Peyer's patch (tissue), 4 donors: ENCODE measurements at regions not wholly inside any gene's neighbourhood (a gene's known extent, or its start where the extent isn't known, plus 50 kb on each side); places are given as distances from the start of the nearest gene placed in this dataset.

Source experiments
- DNase-seq, 3 donors: peaks; one replicate each; pipeline ENCODE4 v3.0.0-alpha.2; 2017 to 2019
- H3K27ac ChIP-seq, 4 donors: fragments of 200-600 bp; sonication (generic); one replicate each; pipeline ENCODE4 v1.5.1; 2016 to 2019
- H3K27me3 ChIP-seq, 2 donors: fragments of 200-600 bp; sonication (generic); one replicate each; pipeline ENCODE4 v1.5.1; 2019
- H3K36me3 ChIP-seq, 3 donors: fragments of 200-600 bp; sonication (generic); one replicate each; pipeline ENCODE4 v1.5.1; 2016 to 2019
- H3K4me1 ChIP-seq, 4 donors: fragments of 200-600 bp; sonication (generic); one replicate each; pipeline ENCODE4 v1.5.1; 2016 to 2019
- H3K4me3 ChIP-seq, 4 donors: fragments of 200-600 bp; sonication (generic); 1 replicate in 3 of 4; 2 replicates in 1 of 4; pipeline ENCODE4 v1.5.1; 2016 to 2019; ENCODE audit warnings: mild to moderate bottlenecking in 1 of 4
- H3K9me3 ChIP-seq, 4 donors: fragments of 200-600 bp; sonication (generic); one replicate each; pipeline ENCODE4 v1.5.1; 2016 to 2019; ENCODE audit warnings: mild to moderate bottlenecking in 1 of 4
- POLR2A ChIP-seq, 2 donors: fragments of 450-650 bp; IDR thresholded peaks; one replicate each; pipeline ENCODE4 v1.5.1; 2017; ENCODE audit warnings: antibody characterized with exemption in 2 of 2, mild to moderate bottlenecking in 2 of 2, moderate library complexity in 2 of 2
- TF ChIP-seq, protein P1 (sequence below), 6 experiments: fragments of 450-650 bp in 4 of 6; fragments of 200-600 bp in 2 of 6; sonication (generic) in 1 of 6; IDR thresholded peaks; one replicate each; pipeline ENCODE4 v1.5.1; 2017 to 2019; ENCODE audit warnings: antibody characterized with exemption in 6 of 6, mild to moderate bottlenecking in 3 of 6, moderate library complexity in 1 of 6

DNA sequence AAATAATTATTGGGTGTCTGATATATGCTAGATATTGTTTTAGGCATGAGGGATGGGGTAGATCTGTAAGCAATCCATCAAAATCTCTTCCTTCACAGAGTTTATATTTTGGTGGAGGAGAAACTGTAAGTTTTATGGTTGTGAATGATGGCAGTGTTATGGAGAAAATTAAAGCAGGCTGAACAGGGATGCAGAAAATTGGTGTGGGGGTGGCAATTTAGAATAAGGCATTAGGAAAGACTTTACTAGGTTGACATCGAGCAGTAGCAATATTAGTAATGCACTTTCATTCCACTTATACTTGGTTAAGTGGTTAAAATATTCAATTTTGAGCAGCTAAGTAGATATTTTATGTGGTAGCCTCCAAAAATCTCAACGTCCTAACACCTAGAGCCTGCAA, 261.1 kb upstream of the SNX7 start:
- no peaks in the 10 kb centered on the region for H3K4me1 ChIP-seq
- no peak for TF ChIP-seq POLR2A (IDR thresholded peaks at IDR 0.05)
- TF ChIP-seq, protein P1, sequence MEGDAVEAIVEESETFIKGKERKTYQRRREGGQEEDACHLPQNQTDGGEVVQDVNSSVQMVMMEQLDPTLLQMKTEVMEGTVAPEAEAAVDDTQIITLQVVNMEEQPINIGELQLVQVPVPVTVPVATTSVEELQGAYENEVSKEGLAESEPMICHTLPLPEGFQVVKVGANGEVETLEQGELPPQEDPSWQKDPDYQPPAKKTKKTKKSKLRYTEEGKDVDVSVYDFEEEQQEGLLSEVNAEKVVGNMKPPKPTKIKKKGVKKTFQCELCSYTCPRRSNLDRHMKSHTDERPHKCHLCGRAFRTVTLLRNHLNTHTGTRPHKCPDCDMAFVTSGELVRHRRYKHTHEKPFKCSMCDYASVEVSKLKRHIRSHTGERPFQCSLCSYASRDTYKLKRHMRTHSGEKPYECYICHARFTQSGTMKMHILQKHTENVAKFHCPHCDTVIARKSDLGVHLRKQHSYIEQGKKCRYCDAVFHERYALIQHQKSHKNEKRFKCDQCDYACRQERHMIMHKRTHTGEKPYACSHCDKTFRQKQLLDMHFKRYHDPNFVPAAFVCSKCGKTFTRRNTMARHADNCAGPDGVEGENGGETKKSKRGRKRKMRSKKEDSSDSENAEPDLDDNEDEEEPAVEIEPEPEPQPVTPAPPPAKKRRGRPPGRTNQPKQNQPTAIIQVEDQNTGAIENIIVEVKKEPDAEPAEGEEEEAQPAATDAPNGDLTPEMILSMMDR (IDR thresholded peaks at IDR 0.05): no peak
- no peaks in the 10 kb centered on the region for H3K27me3 ChIP-seq
- H3K36me3 ChIP-seq: no peaks in the 10 kb centered on the region
- no peaks in the 10 kb centered on the region for H3K9me3 ChIP-seq
- no peak overlapping the region for H3K27ac ChIP-seq
- no peak overlapping the region for H3K4me3 ChIP-seq
- DNase-seq: no peak

DNA sequence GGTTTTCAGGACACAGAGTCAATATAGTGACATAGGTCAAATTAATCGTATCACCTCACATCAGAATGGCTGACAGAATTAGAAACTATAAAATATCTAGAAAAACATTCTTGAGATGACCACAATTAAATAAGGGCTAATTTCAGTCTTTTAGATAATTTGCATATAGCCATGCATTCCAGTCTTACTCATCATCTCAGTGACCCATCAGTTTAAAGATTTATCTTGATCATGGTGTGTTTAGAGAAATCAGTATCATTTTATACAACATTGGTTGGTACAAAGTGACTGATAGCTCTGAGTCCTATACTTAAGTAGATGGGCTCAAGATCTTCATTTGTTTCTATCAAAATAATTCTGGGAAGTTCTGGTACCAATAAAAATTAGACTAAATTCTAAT, 262.3 kb upstream of the SNX7 start:
- Histone ChIP-seq H3K27me3 (no peaks in the 10 kb centered on the region), H3K36me3 (no peaks in the 10 kb centered on the region), H3K4me3 (no peak overlapping the region), H3K27ac (no peak overlapping the region), H3K4me1 (no peaks in the 10 kb centered on the region), H3K9me3 (no peaks in the 10 kb centered on the region)
- DNase-seq: no peak
- no peak for TF ChIP-seq POLR2A (IDR thresholded peaks at IDR 0.05)
- TF ChIP-seq, protein P1 (IDR thresholded peaks at IDR 0.05): no peak

DNA sequence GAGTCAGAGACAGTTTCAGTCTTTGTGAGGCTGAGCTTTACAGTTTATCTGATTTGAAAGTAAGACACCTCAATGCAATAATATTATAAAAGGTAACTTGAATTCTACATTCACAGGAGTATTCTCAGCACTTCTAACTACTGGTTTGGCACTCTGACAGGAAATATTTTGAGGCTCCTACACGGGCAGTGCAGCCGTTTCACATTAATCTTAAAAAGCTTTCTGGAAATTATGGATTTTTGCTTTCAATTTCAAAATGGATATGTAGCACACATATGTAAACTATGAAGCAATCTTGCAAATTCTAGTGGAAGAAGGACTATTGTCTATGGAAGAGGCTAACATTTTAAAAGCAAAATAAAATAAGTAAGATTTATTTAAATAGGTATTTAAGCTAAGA, 262.9 kb upstream of the SNX7 start:
- TF ChIP-seq, protein P1 (IDR thresholded peaks at IDR 0.05): no peak
- TF ChIP-seq POLR2A (IDR thresholded peaks at IDR 0.05): no peak
- Histone ChIP-seq H3K4me3 (no peak overlapping the region), H3K27me3 (no peaks in the 10 kb centered on the region), H3K36me3 (no peaks in the 10 kb centered on the region), H3K4me1 (no peaks in the 10 kb centered on the region), H3K27ac (no peak overlapping the region), H3K9me3 (no peaks in the 10 kb centered on the region)
- no peak for DNase-seq

DNA sequence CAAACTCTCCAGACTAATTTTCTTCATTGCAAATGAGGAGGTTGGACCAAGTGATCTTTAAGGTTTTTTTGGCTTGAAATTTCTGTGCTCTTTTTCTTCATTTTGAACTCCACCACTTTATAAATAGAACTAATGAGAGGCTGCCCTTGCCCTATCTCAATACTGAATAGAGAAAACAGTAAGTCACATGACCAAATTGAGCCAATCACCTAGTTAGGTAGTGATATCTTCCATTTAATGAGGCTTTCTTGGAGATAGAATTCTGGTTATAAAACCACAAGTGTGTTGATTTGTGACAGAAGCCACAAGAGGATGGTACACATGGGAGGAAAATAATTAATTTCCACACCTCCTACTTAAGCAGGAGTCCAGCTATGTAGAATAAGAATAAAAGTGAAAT, 263.4 kb upstream of the SNX7 start:
- TF ChIP-seq, protein P1 (IDR thresholded peaks at IDR 0.05): no peak
- TF ChIP-seq POLR2A (IDR thresholded peaks at IDR 0.05): no peak
- Histone ChIP-seq H3K4me3 (no peak overlapping the region), H3K4me1 (no peaks in the 10 kb centered on the region), H3K27ac (no peak overlapping the region), H3K27me3 (no peaks in the 10 kb centered on the region), H3K9me3 (no peaks in the 10 kb centered on the region), H3K36me3 (no peaks in the 10 kb centered on the region)
- DNase-seq: no peak

DNA sequence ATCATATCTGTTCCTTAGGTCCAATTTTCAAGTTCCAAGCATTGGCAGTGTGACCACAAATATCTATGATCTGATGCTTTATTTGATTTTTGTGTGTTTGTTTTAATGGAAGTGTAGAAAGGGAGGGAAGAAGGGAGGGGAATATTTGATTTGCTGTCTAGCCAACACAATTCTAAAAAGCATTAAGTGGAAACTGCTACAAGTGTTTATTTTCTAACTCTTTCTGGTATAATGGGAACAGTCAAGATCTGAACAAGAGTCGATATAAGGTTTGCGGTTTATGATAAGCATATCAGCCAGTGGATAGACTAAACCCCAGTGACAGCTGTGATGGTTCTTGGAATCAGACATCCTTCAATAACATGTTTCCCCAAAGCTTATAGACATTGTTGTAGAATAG, 267.8 kb upstream of the SNX7 start:
- Histone ChIP-seq H3K27ac (no peak overlapping the region), H3K4me3 (no peak overlapping the region), H3K4me1 (no peaks in the 10 kb centered on the region), H3K9me3 (no peaks in the 10 kb centered on the region), H3K27me3 (no peaks in the 10 kb centered on the region), H3K36me3 (no peaks in the 10 kb centered on the region)
- no peak for TF ChIP-seq POLR2A (IDR thresholded peaks at IDR 0.05)
- TF ChIP-seq, protein P1 (IDR thresholded peaks at IDR 0.05): no peak
- no peak for DNase-seq

DNA sequence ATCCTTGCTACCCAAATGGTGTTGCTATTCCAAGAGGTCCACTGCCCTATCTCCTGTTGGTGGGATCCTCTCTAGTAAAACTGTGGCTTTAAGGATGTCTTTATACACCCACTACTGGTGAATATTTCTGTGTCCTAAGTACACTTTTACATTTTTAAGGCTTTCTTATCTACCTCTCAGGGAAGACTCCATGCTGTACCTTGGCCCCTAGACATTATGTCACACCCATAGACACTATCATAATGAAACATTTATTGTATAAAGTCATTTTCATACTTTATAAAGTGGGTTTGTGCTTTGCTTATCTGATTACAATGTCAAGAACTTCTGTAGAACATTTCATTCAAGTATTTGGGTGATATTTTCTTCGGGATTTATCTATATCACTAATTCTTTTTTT, 270.3 kb upstream of the SNX7 start:
- no peak for DNase-seq
- H3K4me1 ChIP-seq: no peaks in the 10 kb centered on the region
- no peaks in the 10 kb centered on the region for H3K27me3 ChIP-seq
- no peaks in the 10 kb centered on the region for H3K9me3 ChIP-seq
- H3K27ac ChIP-seq: no peak overlapping the region
- no peak overlapping the region for H3K4me3 ChIP-seq
- H3K36me3 ChIP-seq: no peaks in the 10 kb centered on the region
- TF ChIP-seq POLR2A (IDR thresholded peaks at IDR 0.05): no peak
